Fibroblast of lung (primary cell): ENCODE measurements at regions not wholly inside any gene's neighbourhood (a gene's known extent, or its start where the extent isn't known, plus 50 kb on each side); places are given as distances from the start of the nearest gene placed in this dataset.

Experiments used
- DNase-seq, 2 donors: peaks; one replicate each; pipeline versions ENCODE4 v3.0.0 to v3.0.0-alpha.2; 2010; ENCODE audit warnings: low read depth in 2 of 2
- H2AFZ ChIP-seq: 2 replicates; pipeline ENCODE4 v1.5.1; 2012; ENCODE audit warnings: low read length, control low read depth, inconsistent platforms
- H3K27ac ChIP-seq: 2 replicates; pipeline ENCODE4 v1.5.1; 2011; ENCODE audit warnings: low read length, control low read depth; ENCODE audit not compliant: insufficient read depth
- H3K27me3 ChIP-seq: 2 replicates; pipeline ENCODE4 v1.5.1; 2011; ENCODE audit warnings: mild to moderate bottlenecking, low read length; ENCODE audit not compliant: control insufficient read depth, insufficient read depth
- H3K36me3 ChIP-seq: 2 replicates; pipeline ENCODE4 v1.5.1; 2011; ENCODE audit warnings: low read length; ENCODE audit not compliant: control insufficient read depth, insufficient read depth
- H3K4me1 ChIP-seq: 2 replicates; pipeline ENCODE4 v1.5.1; 2011; ENCODE audit warnings: low read length; ENCODE audit not compliant: control insufficient read depth, insufficient read depth; ENCODE audit errors: extremely low read depth
- H3K4me2 ChIP-seq: 2 replicates; pipeline ENCODE4 v1.5.1; 2011; ENCODE audit warnings: low read length, control low read depth; ENCODE audit not compliant: insufficient read depth; ENCODE audit errors: extremely low read depth
- H3K4me3 ChIP-seq, 4 experiments: fragments of 200-600 bp in 1 of 4; sonication (generic) in 1 of 4; replicated peaks in 1 of 4; 2 replicates each; pipeline ENCODE4 v1.5.1; 2011 to 2016; ENCODE audit warnings: low read length in 4 of 4, low read depth in 3 of 4, mild to moderate bottlenecking in 3 of 4, control low read depth in 2 of 4, inconsistent platforms in 1 of 4, mixed read lengths in 1 of 4; ENCODE audit not compliant: insufficient read depth in 1 of 4; ENCODE audit errors: control extremely low read depth in 1 of 4
- H3K79me2 ChIP-seq: 2 replicates; pipeline ENCODE4 v1.5.1; 2012; ENCODE audit warnings: mild to moderate bottlenecking, low read length, inconsistent platforms; ENCODE audit not compliant: control insufficient read depth, insufficient read depth
- H3K9ac ChIP-seq: 2 replicates; pipeline ENCODE4 v1.5.1; 2011; ENCODE audit warnings: mild to moderate bottlenecking, low read length, control low read depth; ENCODE audit not compliant: insufficient read depth
- H3K9me3 ChIP-seq: 2 replicates; pipeline ENCODE4 v1.5.1; 2012; ENCODE audit warnings: low read depth, low read length; ENCODE audit not compliant: control insufficient read depth, insufficient read depth
- H4K20me1 ChIP-seq: 2 replicates; pipeline ENCODE4 v1.5.1; 2011; ENCODE audit warnings: low read length; ENCODE audit not compliant: control insufficient read depth, insufficient read depth; ENCODE audit errors: extremely low read depth
- EZH2 ChIP-seq: IDR thresholded peaks from 2 replicates; pipeline ENCODE4 v1.5.1; 2012; ENCODE audit warnings: low read length, control low read depth, mild to moderate bottlenecking; ENCODE audit errors: missing control alignments
- TF ChIP-seq, protein P1 (sequence below), 2 donors: IDR thresholded peaks in 1 of 2; conservative IDR thresholded peaks in 1 of 2; 1 replicate in 1 of 2; 2 replicates in 1 of 2; pipeline ENCODE4 v1.5.1; 2011 to 2012; ENCODE audit warnings: low read length in 2 of 2, control low read depth in 1 of 2, inconsistent platforms in 1 of 2, low read depth in 1 of 2, mild to moderate bottlenecking in 1 of 2

DNA sequence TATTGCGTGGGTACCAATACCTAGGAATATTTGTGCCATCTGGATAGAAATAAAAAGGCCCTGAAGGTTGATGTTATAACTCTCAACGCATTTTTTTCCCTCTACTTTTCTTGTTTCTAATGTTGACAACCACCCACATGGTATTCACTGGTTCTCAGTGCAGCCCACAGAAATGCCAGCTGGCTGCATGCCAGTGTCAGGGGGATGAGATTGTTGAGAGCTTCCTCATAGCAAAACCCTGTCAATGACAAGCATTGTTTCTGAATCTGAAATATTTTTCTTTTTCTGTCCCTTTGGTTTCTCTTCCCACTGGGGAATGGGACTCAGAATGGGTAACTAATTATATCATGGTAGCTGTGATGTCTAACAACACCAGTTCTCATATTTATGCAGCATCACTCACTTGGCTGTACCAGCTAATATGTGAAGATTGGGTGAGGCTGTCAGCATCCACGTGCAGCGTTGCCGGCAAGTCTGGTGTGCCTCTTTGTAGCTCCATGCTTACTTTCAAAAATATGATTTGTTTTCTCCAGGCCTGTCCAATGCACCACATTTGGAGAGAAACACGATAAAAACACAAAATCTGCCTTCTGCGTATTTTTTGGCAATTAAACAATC, 284.6 kb downstream of the PTBP2 start:
- Histone ChIP-seq H3K4me1 (no peaks in the 10 kb centered on the region), H2AFZ (no peak overlapping the region), H3K9ac (no peak overlapping the region), H3K36me3 (no peaks in the 10 kb centered on the region), H3K9me3 (no peaks in the 10 kb centered on the region), H3K27ac (no peak overlapping the region), H3K79me2 (no peaks in the 10 kb centered on the region), H3K27me3 (no peaks in the 10 kb centered on the region), H3K4me2 (no peak overlapping the region), H4K20me1 (no peaks in the 10 kb centered on the region), H3K4me3 (no peak overlapping the region)
- TF ChIP-seq, protein P1, sequence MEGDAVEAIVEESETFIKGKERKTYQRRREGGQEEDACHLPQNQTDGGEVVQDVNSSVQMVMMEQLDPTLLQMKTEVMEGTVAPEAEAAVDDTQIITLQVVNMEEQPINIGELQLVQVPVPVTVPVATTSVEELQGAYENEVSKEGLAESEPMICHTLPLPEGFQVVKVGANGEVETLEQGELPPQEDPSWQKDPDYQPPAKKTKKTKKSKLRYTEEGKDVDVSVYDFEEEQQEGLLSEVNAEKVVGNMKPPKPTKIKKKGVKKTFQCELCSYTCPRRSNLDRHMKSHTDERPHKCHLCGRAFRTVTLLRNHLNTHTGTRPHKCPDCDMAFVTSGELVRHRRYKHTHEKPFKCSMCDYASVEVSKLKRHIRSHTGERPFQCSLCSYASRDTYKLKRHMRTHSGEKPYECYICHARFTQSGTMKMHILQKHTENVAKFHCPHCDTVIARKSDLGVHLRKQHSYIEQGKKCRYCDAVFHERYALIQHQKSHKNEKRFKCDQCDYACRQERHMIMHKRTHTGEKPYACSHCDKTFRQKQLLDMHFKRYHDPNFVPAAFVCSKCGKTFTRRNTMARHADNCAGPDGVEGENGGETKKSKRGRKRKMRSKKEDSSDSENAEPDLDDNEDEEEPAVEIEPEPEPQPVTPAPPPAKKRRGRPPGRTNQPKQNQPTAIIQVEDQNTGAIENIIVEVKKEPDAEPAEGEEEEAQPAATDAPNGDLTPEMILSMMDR (conservative IDR thresholded peaks at IDR 0.05 in 1 of 2, IDR thresholded peaks at IDR 0.05 in 1 of 2; ENCODE audit: low read depth in 1 of 2, low read length in 2 of 2): no peak
- no peak for TF ChIP-seq EZH2
- peak; percentile 49 to 94 for DNase-seq

DNA sequence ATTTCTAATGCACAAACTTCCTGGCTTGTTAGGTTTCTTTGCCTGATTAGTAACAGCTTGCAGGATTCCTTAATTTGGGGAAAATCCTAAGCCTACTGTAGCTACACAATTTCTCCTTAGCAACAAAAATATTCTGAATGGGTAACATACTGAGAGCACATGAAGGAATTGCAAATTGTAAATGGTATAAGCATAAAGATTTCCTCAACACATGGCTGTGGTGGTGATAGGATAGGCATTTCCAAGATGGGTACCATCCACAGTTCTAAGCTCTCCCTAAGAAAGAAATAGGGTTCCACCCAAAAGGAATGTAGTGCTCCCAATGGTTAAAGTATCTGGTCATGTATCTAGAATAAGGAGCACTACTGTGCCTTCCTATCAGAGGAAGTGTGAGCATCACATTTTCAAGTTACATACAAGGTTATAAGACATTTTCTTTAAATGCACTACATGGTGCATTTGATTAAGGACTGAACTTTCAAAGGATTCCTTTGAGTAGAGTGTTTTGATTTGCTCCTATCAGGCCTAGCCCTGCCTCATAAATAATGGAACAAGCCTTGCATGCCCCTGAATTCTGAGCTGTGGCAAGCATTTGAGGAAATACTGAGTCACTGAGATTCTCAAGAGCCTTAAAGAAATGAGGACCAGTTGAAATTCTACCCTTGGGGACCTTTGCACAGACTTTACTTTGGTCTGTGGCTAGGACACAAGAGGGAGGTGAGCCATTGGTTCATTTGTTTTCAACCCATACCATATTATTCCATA, 286.4 kb downstream of the PTBP2 start:
- H3K27me3 ChIP-seq: no peaks in the 10 kb centered on the region
- H3K36me3 ChIP-seq: no peaks in the 10 kb centered on the region
- no peaks in the 10 kb centered on the region for H3K9me3 ChIP-seq
- no peaks in the 10 kb centered on the region for H3K79me2 ChIP-seq
- H3K9ac ChIP-seq: no peak overlapping the region
- H3K4me1 ChIP-seq: no peaks in the 10 kb centered on the region
- no peaks in the 10 kb centered on the region for H4K20me1 ChIP-seq
- H2AFZ ChIP-seq: no peak overlapping the region
- no peak overlapping the region for H3K4me2 ChIP-seq
- H3K27ac ChIP-seq: no peak overlapping the region
- DNase-seq: peak in 1 of 2 donors; percentile 65
- TF ChIP-seq, protein P1 (conservative IDR thresholded peaks at IDR 0.05 in 1 of 2, IDR thresholded peaks at IDR 0.05 in 1 of 2; ENCODE audit: low read depth in 1 of 2, low read length in 2 of 2): no peak
- no peak for TF ChIP-seq EZH2
- no peak overlapping the region for H3K4me3 ChIP-seq

DNA sequence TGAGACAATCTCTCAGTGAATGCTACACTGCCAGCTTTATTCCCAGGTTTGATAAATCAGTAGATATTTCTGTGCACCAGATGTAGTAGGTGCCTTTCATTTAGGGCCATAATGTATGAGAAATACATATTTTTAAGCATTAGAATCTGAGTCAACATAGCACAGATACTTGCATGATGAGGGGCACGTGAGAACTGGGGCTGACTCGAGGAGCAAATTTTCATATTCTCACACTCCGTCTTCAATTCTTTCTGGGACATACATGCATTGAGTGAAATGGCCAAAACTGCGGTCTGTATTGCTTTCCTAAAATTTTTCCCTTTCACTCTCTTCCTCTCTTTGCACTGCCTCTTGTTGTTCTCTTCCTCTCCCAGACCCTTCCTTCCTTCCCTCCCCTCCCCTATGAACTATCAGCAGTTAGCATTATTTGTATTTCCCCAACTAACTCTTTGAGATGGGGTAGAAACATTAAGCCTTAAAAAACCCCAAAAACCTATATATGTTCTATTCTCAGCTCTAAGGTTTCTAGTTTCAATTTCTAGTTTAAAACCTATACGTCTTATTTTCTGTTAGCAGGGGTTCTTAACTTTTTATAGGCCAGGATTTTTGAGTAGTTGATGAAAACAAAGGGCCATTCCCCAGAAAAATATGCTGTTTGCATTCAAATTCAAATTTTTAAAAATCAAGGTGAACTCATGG, 289.1 kb downstream of the PTBP2 start:
- TF ChIP-seq, protein P1 (conservative IDR thresholded peaks at IDR 0.05 in 1 of 2, IDR thresholded peaks at IDR 0.05 in 1 of 2; ENCODE audit: low read depth in 1 of 2, low read length in 2 of 2): no peak
- no peak for TF ChIP-seq EZH2
- DNase-seq: no peak
- Histone ChIP-seq H3K79me2 (no peaks in the 10 kb centered on the region), H3K4me3 (no peak overlapping the region), H3K4me1 (no peaks in the 10 kb centered on the region), H3K36me3 (no peaks in the 10 kb centered on the region), H3K4me2 (no peak overlapping the region), H4K20me1 (no peaks in the 10 kb centered on the region), H3K9ac (no peak overlapping the region), H3K27me3 (no peaks in the 10 kb centered on the region), H3K27ac (no peak overlapping the region), H2AFZ (no peak overlapping the region), H3K9me3 (no peaks in the 10 kb centered on the region)
